ENCODE measurements at regions not wholly inside any gene's neighbourhood (a gene's known extent, or its start where the extent isn't known, plus 50 kb on each side); places are given as distances from the start of the nearest gene placed in this dataset.

DNA sequence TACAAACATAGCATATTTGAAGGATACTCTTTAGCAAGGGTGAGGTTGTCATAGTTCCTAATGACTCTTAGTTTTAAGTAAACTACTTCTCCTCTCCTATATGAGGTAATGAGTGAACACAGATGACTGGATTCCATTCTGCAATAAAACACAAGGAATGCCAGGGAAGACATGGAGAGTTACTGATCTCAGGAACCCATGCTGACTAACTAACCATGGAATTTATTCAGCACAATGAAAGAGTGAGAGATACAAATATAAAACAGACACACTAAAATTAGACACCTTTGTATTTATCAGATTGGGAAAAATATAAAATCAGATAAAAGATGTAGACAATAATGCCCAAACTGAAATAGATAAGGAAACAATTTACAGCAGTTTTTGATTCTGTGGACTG, 1525.9 kb upstream of the SLC10A2 start:
- no peak for TF ChIP-seq YY1 (IDR thresholded peaks at IDR 0.05; ENCODE audit: insufficient read depth, insufficient read length)
- TF ChIP-seq ZNF274 (IDR thresholded peaks at IDR 0.05; ENCODE audit: low read depth, low read length) = no peak
- TF ChIP-seq SUZ12 (IDR thresholded peaks at IDR 0.05; ENCODE audit: extremely low read depth, insufficient read depth, insufficient read length) = no peak
